ENCODE measurements at regions not wholly inside any gene's neighbourhood (a gene's known extent, or its start where the extent isn't known, plus 50 kb on each side); places are given as distances from the start of the nearest gene placed in this dataset.

DNA sequence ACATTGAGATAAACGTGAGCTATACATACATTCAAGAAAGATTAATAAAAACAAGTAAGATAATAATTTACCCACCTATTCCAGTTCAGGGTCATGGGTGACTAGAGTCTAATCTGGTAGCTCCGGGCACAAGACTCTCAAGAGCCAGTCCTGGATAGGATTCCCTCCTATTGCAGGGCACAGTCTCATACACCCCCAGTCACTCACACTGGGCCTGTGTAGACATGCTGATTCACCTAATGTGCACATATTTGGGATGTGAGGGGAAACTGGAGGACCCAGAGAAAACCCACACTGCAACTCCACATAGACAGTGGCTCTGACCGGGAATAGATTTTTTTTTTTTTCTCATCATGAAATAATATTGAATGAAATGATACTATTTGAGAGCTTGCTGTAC, 81.5 kb upstream of the THUMPD2 start:
- TF ChIP-seq, protein P1, sequence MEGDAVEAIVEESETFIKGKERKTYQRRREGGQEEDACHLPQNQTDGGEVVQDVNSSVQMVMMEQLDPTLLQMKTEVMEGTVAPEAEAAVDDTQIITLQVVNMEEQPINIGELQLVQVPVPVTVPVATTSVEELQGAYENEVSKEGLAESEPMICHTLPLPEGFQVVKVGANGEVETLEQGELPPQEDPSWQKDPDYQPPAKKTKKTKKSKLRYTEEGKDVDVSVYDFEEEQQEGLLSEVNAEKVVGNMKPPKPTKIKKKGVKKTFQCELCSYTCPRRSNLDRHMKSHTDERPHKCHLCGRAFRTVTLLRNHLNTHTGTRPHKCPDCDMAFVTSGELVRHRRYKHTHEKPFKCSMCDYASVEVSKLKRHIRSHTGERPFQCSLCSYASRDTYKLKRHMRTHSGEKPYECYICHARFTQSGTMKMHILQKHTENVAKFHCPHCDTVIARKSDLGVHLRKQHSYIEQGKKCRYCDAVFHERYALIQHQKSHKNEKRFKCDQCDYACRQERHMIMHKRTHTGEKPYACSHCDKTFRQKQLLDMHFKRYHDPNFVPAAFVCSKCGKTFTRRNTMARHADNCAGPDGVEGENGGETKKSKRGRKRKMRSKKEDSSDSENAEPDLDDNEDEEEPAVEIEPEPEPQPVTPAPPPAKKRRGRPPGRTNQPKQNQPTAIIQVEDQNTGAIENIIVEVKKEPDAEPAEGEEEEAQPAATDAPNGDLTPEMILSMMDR (conservative IDR thresholded peaks at IDR 0.05; ENCODE audit: low read depth) = no peak
- H3K27ac ChIP-seq = no peak overlapping the region
- ChIA-PET CTCF (no interaction called here), POLR2A (ENCODE audit: low non-redundant PET) (no interaction called here)
- no peak for DNase-seq (ENCODE audit: low spot score)

DNA sequence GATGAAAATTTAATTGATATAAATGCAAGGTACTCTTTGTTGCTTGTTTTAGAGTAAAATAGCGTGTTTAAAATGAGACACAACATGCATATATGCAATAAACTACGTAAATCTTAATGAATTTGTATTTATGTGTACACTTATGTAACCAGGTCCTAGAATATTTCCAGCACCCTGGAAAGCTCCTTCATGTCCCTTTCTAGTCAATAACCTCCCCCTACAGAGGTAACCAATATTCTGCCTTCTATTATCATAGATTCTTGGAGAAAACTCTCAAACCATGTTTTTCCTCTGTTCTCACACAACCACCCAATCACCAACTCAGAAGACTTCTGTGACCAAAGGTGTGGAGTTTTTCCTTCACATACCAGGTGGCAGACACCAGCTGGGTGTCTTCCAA, 79.6 kb upstream of the THUMPD2 start:
- TF ChIP-seq, protein P1 (conservative IDR thresholded peaks at IDR 0.05; ENCODE audit: low read depth) = no peak
- POLR2A ChIA-PET (ENCODE audit: low non-redundant PET) = no interaction called here
- no peak for DNase-seq (ENCODE audit: low spot score)
- CTCF ChIA-PET = no interaction called here
- no peak overlapping the region for H3K27ac ChIP-seq

GRCh38 chr2:39855856-39856255, 76.8 kb upstream of the THUMPD2 start:
- ChIA-PET POLR2A (ENCODE audit: low non-redundant PET) (no interaction called here), CTCF (no interaction called here)
- no peak overlapping the region for H3K27ac ChIP-seq
- DNase-seq (ENCODE audit: low spot score) = no peak
- TF ChIP-seq, protein P1 (conservative IDR thresholded peaks at IDR 0.05; ENCODE audit: low read depth) = no peak

GRCh38 chr2:39854771-39855170, 75.7 kb upstream of the THUMPD2 start:
- ChIA-PET POLR2A (ENCODE audit: low non-redundant PET) (no interaction called here), CTCF (interaction anchor here (0.6 kb wide), 1 partner anchor 1154 kb away, joined by 4 read pairs; no protein-coding TSS in a partner anchor)
- TF ChIP-seq, protein P1 (conservative IDR thresholded peaks at IDR 0.05; ENCODE audit: low read depth) = no peak
- no peak overlapping the region for H3K27ac ChIP-seq
- DNase-seq (ENCODE audit: low spot score) = no peak

GRCh38 chr2:39852831-39853230, 73.8 kb upstream of the THUMPD2 start:
- ChIA-PET POLR2A (ENCODE audit: low non-redundant PET) (no interaction called here), CTCF (interaction anchor here (0.8 to 1.3 kb wide), 2 partner anchors 61 to 1283 kb away, joined by 3 read pairs; no protein-coding TSS in a partner anchor)
- no peak overlapping the region for H3K27ac ChIP-seq
- DNase-seq (ENCODE audit: low spot score) = no peak
- TF ChIP-seq, protein P1 (conservative IDR thresholded peaks at IDR 0.05; ENCODE audit: low read depth) = no peak

- POLR2A ChIA-PET (ENCODE audit: low non-redundant PET) = no interaction called here
- DNase-seq (ENCODE audit: low spot score) = no peak
These were observed 72.6 kb upstream of the THUMPD2 start for GRCh38 chr2:39851651-39852110.

More at GRCh38 chr2:39851651-39852110, 72.6 kb upstream of the THUMPD2 start:
- CTCF ChIA-PET = interaction anchor here (0.6 to 1.3 kb wide), 3 partner anchors 14 to 628 kb away, joined by 3 to 4 read pairs (median 3); no protein-coding TSS in a partner anchor
- no peak overlapping the region for H3K27ac ChIP-seq
- TF ChIP-seq, protein P1 (conservative IDR thresholded peaks at IDR 0.05; ENCODE audit: low read depth) = no peak
